ENCODE measurements at regions not wholly inside any gene's neighbourhood (a gene's known extent, or its start where the extent isn't known, plus 50 kb on each side); places are given as distances from the start of the nearest gene placed in this dataset.

DNA sequence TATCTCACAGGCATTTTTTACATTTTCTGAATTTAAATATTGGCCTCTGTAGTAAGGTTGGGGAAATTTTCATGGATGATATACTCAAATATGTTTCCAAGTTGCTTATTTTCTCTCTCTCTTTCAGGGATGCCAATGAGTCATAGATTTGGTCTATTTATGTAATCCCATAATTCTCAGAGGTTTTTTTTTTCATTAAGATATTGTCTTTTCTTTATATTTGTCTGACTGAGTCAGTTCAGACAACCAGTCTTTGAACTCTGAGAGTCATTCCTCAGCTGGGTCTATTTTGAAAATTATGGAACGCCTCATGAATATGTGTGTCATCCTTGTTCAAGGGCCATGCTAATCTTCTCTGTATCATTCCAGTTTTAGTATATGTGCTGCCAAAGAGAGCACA lies 223.2 kb downstream of the PCSK1 start:
- in situ Hi-C loops (cut with MboI) (no loop called here), intact Hi-C loops (cut with micrococcal nuclease; ENCODE audit: unreplicated experiment) (no loop called here)
- DNase-seq (ENCODE audit: low read depth, low spot score) (no peak), ATAC-seq (no peak), FAIRE-seq (no peak)
- TF ChIP-seq TCF3 (IDR thresholded peaks at IDR 0.05; ENCODE audit: borderline replicate concordance, insufficient read depth, low read depth, low read length) (no peak), CTCF (IDR thresholded peaks at IDR 0.05 in 2 of 3, conservative IDR thresholded peaks at IDR 0.05 in 1 of 3; ENCODE audit: control insufficient read depth in 2 of 3, extremely low read depth in 1 of 3, insufficient read depth in 1 of 3, low read depth in 3 of 3, low read length in 3 of 3) (no peak), SMARCA5 (IDR thresholded peaks at IDR 0.05) (no peak), NFYA (IDR thresholded peaks at IDR 0.05; ENCODE audit: borderline replicate concordance, low read depth, low read length) (no peak), RELB (IDR thresholded peaks at IDR 0.05; ENCODE audit: low read depth) (no peak), WRNIP1 (IDR thresholded peaks at IDR 0.05; ENCODE audit: borderline replicate concordance, low read depth, low read length) (no peak), PBX3 (IDR thresholded peaks at IDR 0.05; ENCODE audit: insufficient replicate concordance, low read depth, low read length) (no peak), EP300 (IDR thresholded peaks at IDR 0.05; ENCODE audit: borderline replicate concordance in 1 of 2, control insufficient read depth in 1 of 2, low read depth in 2 of 2, low read length in 2 of 2) (no peak), YBX1 (IDR thresholded peaks at IDR 0.05) (no peak), ZSCAN29 (IDR thresholded peaks at IDR 0.05) (no peak), HCFC1 (IDR thresholded peaks at IDR 0.05; ENCODE audit: low read length) (no peak), HDGF (IDR thresholded peaks at IDR 0.05) (no peak), SMC3 (IDR thresholded peaks at IDR 0.05; ENCODE audit: borderline replicate concordance, low read length) (no peak)
- TF ChIP-seq, protein P1, sequence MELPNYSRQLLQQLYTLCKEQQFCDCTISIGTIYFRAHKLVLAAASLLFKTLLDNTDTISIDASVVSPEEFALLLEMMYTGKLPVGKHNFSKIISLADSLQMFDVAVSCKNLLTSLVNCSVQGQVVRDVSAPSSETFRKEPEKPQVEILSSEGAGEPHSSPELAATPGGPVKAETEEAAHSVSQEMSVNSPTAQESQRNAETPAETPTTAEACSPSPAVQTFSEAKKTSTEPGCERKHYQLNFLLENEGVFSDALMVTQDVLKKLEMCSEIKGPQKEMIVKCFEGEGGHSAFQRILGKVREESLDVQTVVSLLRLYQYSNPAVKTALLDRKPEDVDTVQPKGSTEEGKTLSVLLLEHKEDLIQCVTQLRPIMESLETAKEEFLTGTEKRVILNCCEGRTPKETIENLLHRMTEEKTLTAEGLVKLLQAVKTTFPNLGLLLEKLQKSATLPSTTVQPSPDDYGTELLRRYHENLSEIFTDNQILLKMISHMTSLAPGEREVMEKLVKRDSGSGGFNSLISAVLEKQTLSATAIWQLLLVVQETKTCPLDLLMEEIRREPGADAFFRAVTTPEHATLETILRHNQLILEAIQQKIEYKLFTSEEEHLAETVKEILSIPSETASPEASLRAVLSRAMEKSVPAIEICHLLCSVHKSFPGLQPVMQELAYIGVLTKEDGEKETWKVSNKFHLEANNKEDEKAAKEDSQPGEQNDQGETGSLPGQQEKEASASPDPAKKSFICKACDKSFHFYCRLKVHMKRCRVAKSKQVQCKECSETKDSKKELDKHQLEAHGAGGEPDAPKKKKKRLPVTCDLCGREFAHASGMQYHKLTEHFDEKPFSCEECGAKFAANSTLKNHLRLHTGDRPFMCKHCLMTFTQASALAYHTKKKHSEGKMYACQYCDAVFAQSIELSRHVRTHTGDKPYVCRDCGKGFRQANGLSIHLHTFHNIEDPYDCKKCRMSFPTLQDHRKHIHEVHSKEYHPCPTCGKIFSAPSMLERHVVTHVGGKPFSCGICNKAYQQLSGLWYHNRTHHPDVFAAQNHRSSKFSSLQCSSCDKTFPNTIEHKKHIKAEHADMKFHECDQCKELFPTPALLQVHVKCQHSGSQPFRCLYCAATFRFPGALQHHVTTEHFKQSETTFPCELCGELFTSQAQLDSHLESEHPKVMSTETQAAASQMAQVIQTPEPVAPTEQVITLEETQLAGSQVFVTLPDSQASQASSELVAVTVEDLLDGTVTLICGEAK (IDR thresholded peaks at IDR 0.05; ENCODE audit: borderline replicate concordance) = no peak
- CTCF ChIA-PET = no interaction called here
- SMC1A ChIA-PET (ENCODE audit: uncharacterized antibody, unreplicated experiment) = no interaction called here
- Histone ChIP-seq H2AFZ (ENCODE audit: control insufficient read depth, low read depth, low read length) (no peak overlapping the region), H4K20me1 (ENCODE audit: control insufficient read depth, insufficient read depth) (no peaks in the 10 kb centered on the region), H3K27me3 (replicated peaks in 1 of 2; ENCODE audit: control insufficient read depth in 2 of 2, insufficient read depth in 2 of 2, low read length in 1 of 2) (no peaks in the 10 kb centered on the region), H3K4me1 (ENCODE audit: control insufficient read depth, insufficient read depth, low read length) (no peaks in the 10 kb centered on the region), H3K79me2 (ENCODE audit: control insufficient read depth, insufficient read depth, low read length) (no peaks in the 10 kb centered on the region), H3K4me2 (ENCODE audit: control insufficient read depth, insufficient read depth) (no peak overlapping the region), H3K36me3 (ENCODE audit: control insufficient read depth in 2 of 2, insufficient read depth in 2 of 2, low read length in 1 of 2) (no peaks in the 10 kb centered on the region), H3K9ac (ENCODE audit: control insufficient read depth, insufficient read depth, low read length) (no peak overlapping the region), H3K27ac (ENCODE audit: control insufficient read depth, insufficient read depth) (no peak overlapping the region), H3K9me3 (replicated peaks; ENCODE audit: control insufficient read depth, insufficient read depth, low read length) (peaks cover 3% of the 10 kb centered on the region; the same call in 2 of the 3 replicates), H3K4me3 (no peak overlapping the region)
- WGBS (ENCODE audit: insufficient coverage, insufficient replicate concordance, low lambda C conversion rate, missing lambda C conversion rate) = 85% methylated on average over 1 of the region's 1 CpG
- POLR2A ChIA-PET = no interaction called here
- RAD21 ChIA-PET (ENCODE audit: unreplicated experiment) = no interaction called here
- no TSS peak for BruUV-seq (replicated peaks)
